ENCODE measurements at regions not wholly inside any gene's neighbourhood (a gene's known extent, or its start where the extent isn't known, plus 50 kb on each side); places are given as distances from the start of the nearest gene placed in this dataset.

- peaks cover 0 to 6% (median 0%) of the 10 kb centered on the region in 9 donors for H3K4me1 ChIP-seq
- no peaks in the 10 kb centered on the region for H3K9me3 ChIP-seq
- DNase-seq (no peak), ATAC-seq (no peak)
- H3K27ac ChIP-seq, result no peak overlapping the region
- no peaks in the 10 kb centered on the region for H3K36me3 ChIP-seq
- no peak overlapping the region for H3K4me3 ChIP-seq
- intact Hi-C loops (cut with DNase I), result loop anchor here in 1 of 10 donors (10.0 kb wide), 1 partner anchor 405 kb away; no protein-coding TSS in a partner anchor
- TF ChIP-seq CTCF (IDR thresholded peaks at IDR 0.05), result no peak
- H3K27me3 ChIP-seq, result no peaks in the 10 kb centered on the region
Measured at GRCh38 chr7:46679671-46680070, 758.6 kb upstream of the IGFBP3 start.

DNA sequence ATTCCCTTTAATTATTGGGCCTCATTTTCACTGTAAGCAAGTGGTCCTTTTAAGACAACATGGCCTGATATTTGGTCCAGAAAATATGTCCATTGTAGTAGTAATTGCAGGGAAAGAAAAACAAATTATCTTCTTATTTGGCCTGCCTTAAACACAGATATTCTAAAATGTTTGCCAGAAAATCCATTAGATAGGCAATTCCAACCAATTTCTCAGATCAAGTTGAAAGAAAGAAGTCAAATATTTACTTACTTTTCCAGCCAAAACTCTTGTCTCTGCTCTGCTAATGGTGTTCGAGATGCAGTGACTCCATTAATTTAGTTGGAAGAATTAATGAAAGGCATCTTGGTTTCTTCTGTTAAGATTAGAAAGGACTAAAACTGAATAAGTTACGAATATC, 757.3 kb upstream of the IGFBP3 start:
- TF ChIP-seq CTCF (IDR thresholded peaks at IDR 0.05), result no peak
- H3K36me3 ChIP-seq, result no peaks in the 10 kb centered on the region
- no peaks in the 10 kb centered on the region for H3K9me3 ChIP-seq
- no peaks in the 10 kb centered on the region for H3K27me3 ChIP-seq
- no peak overlapping the region for H3K4me3 ChIP-seq
- peaks cover 0 to 6% (median 0%) of the 10 kb centered on the region in 9 donors for H3K4me1 ChIP-seq
- H3K27ac ChIP-seq, result no peak overlapping the region
- no peak for DNase-seq
- ATAC-seq, result no peak
- intact Hi-C loops (cut with DNase I), result no loop called here
- 78 to 84% methylated on average over 2 of the region's 2 CpGs for WGBS, 2 donors

- no peak for DNase-seq
- WGBS, 2 donors, result 92 to 93% methylated on average over 4 of the region's 4 CpGs
- no peaks in the 10 kb centered on the region for H3K9me3 ChIP-seq
- H3K4me1 ChIP-seq, result no peaks in the 10 kb centered on the region
- no peak overlapping the region for H3K27ac ChIP-seq
- no peaks in the 10 kb centered on the region for H3K36me3 ChIP-seq
- H3K4me3 ChIP-seq, result no peak overlapping the region
- H3K27me3 ChIP-seq, result no peaks in the 10 kb centered on the region
- no peak for TF ChIP-seq CTCF (IDR thresholded peaks at IDR 0.05)
- ATAC-seq, result no peak
- intact Hi-C loops (cut with DNase I), result no loop called here
Measured at GRCh38 chr7:46675456-46675855, 754.4 kb upstream of the IGFBP3 start.

DNA sequence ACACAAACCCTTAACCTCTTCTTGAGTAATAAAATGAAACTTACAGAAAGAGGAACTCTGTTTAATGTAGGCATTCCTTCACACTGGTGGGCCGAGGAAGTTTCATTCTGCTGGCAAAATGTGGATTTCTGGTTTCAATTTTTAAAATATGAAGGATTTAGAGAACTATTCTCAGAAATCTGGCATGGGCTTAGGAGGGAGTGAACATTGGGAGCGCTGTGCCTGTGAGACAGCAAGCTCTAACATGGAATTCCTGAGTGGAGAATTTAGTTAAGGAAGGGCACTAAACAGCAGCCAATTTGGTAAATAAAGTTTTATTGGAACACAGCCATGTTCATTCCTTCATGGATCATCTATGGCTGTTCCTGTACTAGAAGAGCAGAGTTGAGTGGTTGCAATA, 751.8 kb upstream of the IGFBP3 start:
- ATAC-seq, result no peak
- Histone ChIP-seq H3K27ac (no peak overlapping the region), H3K4me3 (no peak overlapping the region), H3K27me3 (no peaks in the 10 kb centered on the region), H3K36me3 (no peaks in the 10 kb centered on the region), H3K9me3 (peaks cover 0 to under 1% (median 0%) of the 10 kb centered on the region in 11 donors), H3K4me1 (no peaks in the 10 kb centered on the region)
- WGBS, 2 donors, result 88 to 95% methylated on average over 2 of the region's 2 CpGs
- no peak for DNase-seq
- TF ChIP-seq CTCF (IDR thresholded peaks at IDR 0.05), result no peak
- intact Hi-C loops (cut with DNase I), result no loop called here
